Hindlimb muscle (tissue), 1 donor: ENCODE measurements at regions not wholly inside any gene's neighbourhood (a gene's known extent, or its start where the extent isn't known, plus 50 kb on each side); places are given as distances from the start of the nearest gene placed in this dataset.
A peak's percentile ranks its signal among the peaks of the same experiment; 100 is the strongest.
"Not testable (repeated sequence)": the region's sequence is repeated elsewhere in the genome, so short reads cannot be mapped to it uniquely, and the experiment has no call there.

Source experiments
- DNase-seq: peaks from one replicate; pipeline ENCODE4 v3.0.0-alpha.2; 2013

- not testable (repeated sequence) for DNase-seq
These were observed 60.5 kb downstream of the GOLGA6L22 start for GRCh38 chr15:22519213-22519612.

- DNase-seq = not testable (repeated sequence)
These were observed 67.8 kb downstream of the GOLGA6L22 start for GRCh38 chr15:22526537-22526936.

- DNase-seq = not testable (repeated sequence)
These were observed 68.3 kb downstream of the GOLGA6L22 start for GRCh38 chr15:22527016-22527415.

GRCh38 chr15:22529200-22529599 lies 70.5 kb downstream of the GOLGA6L22 start:
- not testable (repeated sequence) for DNase-seq

GRCh38 chr15:22559701-22560100 lies 101.0 kb downstream of the GOLGA6L22 start:
- DNase-seq = not testable (repeated sequence)

- not testable (repeated sequence) for DNase-seq
These were observed 103.0 kb downstream of the GOLGA6L22 start for GRCh38 chr15:22561716-22562115.

GRCh38 chr15:22566510-22566909 lies 107.8 kb downstream of the GOLGA6L22 start:
- not testable (repeated sequence) for DNase-seq

GRCh38 chr15:22569486-22569885 lies 110.8 kb downstream of the GOLGA6L22 start:
- not testable (repeated sequence) for DNase-seq

- not testable (repeated sequence) for DNase-seq
These were observed 113.5 kb downstream of the GOLGA6L22 start for GRCh38 chr15:22572152-22572735.

GRCh38 chr15:22572792-22573191 lies 114.1 kb downstream of the GOLGA6L22 start:
- not testable (repeated sequence) for DNase-seq

GRCh38 chr15:22577828-22578227 lies 119.1 kb downstream of the GOLGA6L22 start:
- not testable (repeated sequence) for DNase-seq

GRCh38 chr15:22579213-22579612 lies 120.5 kb downstream of the GOLGA6L22 start:
- DNase-seq = not testable (repeated sequence)

GRCh38 chr15:22587391-22587790 lies 128.7 kb downstream of the GOLGA6L22 start:
- not testable (repeated sequence) for DNase-seq

GRCh38 chr15:22598552-22598951 lies 139.8 kb downstream of the GOLGA6L22 start:
- not testable (repeated sequence) for DNase-seq

GRCh38 chr15:22599526-22600320 lies 141.0 kb downstream of the GOLGA6L22 start:
- DNase-seq = not testable (repeated sequence)

GRCh38 chr15:22616976-22617375 lies 158.3 kb downstream of the GOLGA6L22 start:
- DNase-seq = not testable (repeated sequence)

- DNase-seq = not testable (repeated sequence)
These were observed 154.7 kb upstream of the NIPA1 start for GRCh38 chr15:22631789-22632188.

- DNase-seq = not testable (repeated sequence)
These were observed 146.5 kb upstream of the NIPA1 start for GRCh38 chr15:22639983-22640382.

GRCh38 chr15:22649458-22649857 lies 137.0 kb upstream of the NIPA1 start:
- DNase-seq = not testable (repeated sequence)

GRCh38 chr15:22651179-22651578 lies 135.3 kb upstream of the NIPA1 start:
- DNase-seq = not testable (repeated sequence)

- peak; percentile 45 for DNase-seq
These were observed 122.0 kb upstream of the NIPA1 start for GRCh38 chr15:22664294-22665058.

GRCh38 chr15:22665059-22665702 lies 121.3 kb upstream of the NIPA1 start:
- peak; percentile 3 for DNase-seq
